Hematopoietic multipotent progenitor cell treated with erythropoietin and hydrocortisone succinate and interleukin-3 and kit ligand, for 15 days (in vitro differentiated cells): ENCODE measurements at regions not wholly inside any gene's neighbourhood (a gene's known extent, or its start where the extent isn't known, plus 50 kb on each side); places are given as distances from the start of the nearest gene placed in this dataset.
"Not testable (repeated sequence)": the region's sequence is repeated elsewhere in the genome, so short reads cannot be mapped to it uniquely, and the experiment has no call there.

Source experiments
- DNase-seq: peaks from one replicate; pipeline ENCODE4 v3.0.0-alpha.2; 2015; ENCODE audit warnings: low spot score

- no peak for DNase-seq
These were observed 49.9 kb upstream of the CAPRIN1 start for GRCh38 chr11:34001557-34002064.

- no peak for DNase-seq
These were observed 52.1 kb upstream of the CAPRIN1 start for GRCh38 chr11:33999393-33999792.

GRCh38 chr11:33997584-33998251, 53.8 kb upstream of the CAPRIN1 start:
- no peak for DNase-seq

GRCh38 chr11:33996498-33997454, 54.8 kb upstream of the CAPRIN1 start:
- peak; percentile 67 for DNase-seq

- no peak for DNase-seq
These were observed 56.6 kb upstream of the CAPRIN1 start for GRCh38 chr11:33994937-33995336.

GRCh38 chr11:33991136-33991535, 60.4 kb upstream of the CAPRIN1 start:
- not testable (repeated sequence) for DNase-seq

GRCh38 chr11:33990131-33990530, 61.4 kb upstream of the CAPRIN1 start:
- not testable (repeated sequence) for DNase-seq

- DNase-seq: no peak
These were observed 62.1 kb upstream of the CAPRIN1 start for GRCh38 chr11:33989461-33989860.

GRCh38 chr11:33988586-33989370, 62.8 kb upstream of the CAPRIN1 start:
- DNase-seq: no peak

GRCh38 chr11:33987975-33988580, 63.5 kb upstream of the CAPRIN1 start:
- peak; percentile 89 for DNase-seq

- no peak for DNase-seq
These were observed 64.0 kb upstream of the CAPRIN1 start for GRCh38 chr11:33987545-33987944.

- DNase-seq: not testable (repeated sequence)
These were observed 64.7 kb upstream of the CAPRIN1 start for GRCh38 chr11:33986597-33987501.

GRCh38 chr11:33984682-33985389, 66.7 kb upstream of the CAPRIN1 start:
- peak; percentile 29 for DNase-seq

- no peak for DNase-seq
These were observed 68.9 kb upstream of the CAPRIN1 start for GRCh38 chr11:33982661-33983060.

GRCh38 chr11:33980897-33981296, 70.6 kb upstream of the CAPRIN1 start:
- no peak for DNase-seq

GRCh38 chr11:33978376-33978775, 73.2 kb upstream of the CAPRIN1 start:
- no peak for DNase-seq

- no peak for DNase-seq
These were observed 73.9 kb upstream of the CAPRIN1 start for GRCh38 chr11:33977676-33978075.

- DNase-seq: no peak
These were observed 74.9 kb upstream of the CAPRIN1 start for GRCh38 chr11:33976495-33977199.

GRCh38 chr11:33974804-33975203, 76.7 kb upstream of the CAPRIN1 start:
- DNase-seq: no peak
